COR-L47 (cell line): ENCODE measurements at regions not wholly inside any gene's neighbourhood (a gene's known extent, or its start where the extent isn't known, plus 50 kb on each side); places are given as distances from the start of the nearest gene placed in this dataset.
"Not testable (repeated sequence)": the region's sequence is repeated elsewhere in the genome, so short reads cannot be mapped to it uniquely, and the experiment has no call there.

ENCODE experiments used
- DNase-seq: peaks from one replicate; lab custom pipeline; 2025; lab: John Stamatoyannopoulos, UW

- DNase-seq, result no peak
Observed at GRCh38 chr9:86488345-86488744, 134.1 kb upstream of the TUT7 start.

- no peak for DNase-seq
Observed at GRCh38 chr9:86487838-86488233, 133.6 kb upstream of the TUT7 start.

- peak; percentile 18 for DNase-seq
Observed at GRCh38 chr9:86486891-86487837, 133.0 kb upstream of the TUT7 start.

- DNase-seq, result no peak
Observed at GRCh38 chr9:86485359-86485758, 131.1 kb upstream of the TUT7 start.

- no peak for DNase-seq
Observed at GRCh38 chr9:86483496-86483895, 129.3 kb upstream of the TUT7 start.

- DNase-seq, result no peak
Observed at GRCh38 chr9:86481466-86481865, 127.3 kb upstream of the TUT7 start.

GRCh38 chr9:86475255-86475654, 121.0 kb upstream of the TUT7 start:
- DNase-seq, result not testable (repeated sequence)

- no peak for DNase-seq
Observed at GRCh38 chr9:86471171-86471815, 117.1 kb upstream of the TUT7 start.

- DNase-seq, result no peak
Observed at GRCh38 chr9:86470326-86470725, 116.1 kb upstream of the TUT7 start.

GRCh38 chr9:86469476-86470250, 115.5 kb upstream of the TUT7 start:
- DNase-seq, result no peak

GRCh38 chr9:86464242-86464641, 110.0 kb upstream of the TUT7 start:
- no peak for DNase-seq

GRCh38 chr9:86460216-86461002, 106.2 kb upstream of the TUT7 start:
- DNase-seq, result no peak

- no peak for DNase-seq
Observed at GRCh38 chr9:86459599-86460155, 105.5 kb upstream of the TUT7 start.

GRCh38 chr9:86459191-86459590, 105.0 kb upstream of the TUT7 start:
- no peak for DNase-seq

- DNase-seq, result no peak
Observed at GRCh38 chr9:86458191-86458855, 104.1 kb upstream of the TUT7 start.

- no peak for DNase-seq
Observed at GRCh38 chr9:86456416-86456815, 102.2 kb upstream of the TUT7 start.

- DNase-seq, result no peak
Observed at GRCh38 chr9:86454701-86455615, 100.7 kb upstream of the TUT7 start.

GRCh38 chr9:86452201-86452828, 98.1 kb upstream of the TUT7 start:
- DNase-seq, result no peak

- DNase-seq, result no peak
Observed at GRCh38 chr9:86449246-86449645, 95.0 kb upstream of the TUT7 start.
